HL-60 (cell line): ENCODE measurements at regions not wholly inside any gene's neighbourhood (a gene's known extent, or its start where the extent isn't known, plus 50 kb on each side); places are given as distances from the start of the nearest gene placed in this dataset.
"Not testable (repeated sequence)": the region's sequence is repeated elsewhere in the genome, so short reads cannot be mapped to it uniquely, and the experiment has no call there.

Source experiments
- DNase-seq, 2 experiments: peaks; one replicate each; pipeline ENCODE4 v3.0.0-alpha.2; 2010 to 2020; ENCODE audit warnings: low read depth in 1 of 2, low spot score in 1 of 2
- H3K27ac ChIP-seq: fragments of 250-450 bp; sonication (Bioruptor Pico); replicated peaks from 2 replicates; pipeline ENCODE4 v1.5.1; 2020; ENCODE audit warnings: mild to moderate bottlenecking, moderate library complexity
- H3K27me3 ChIP-seq: fragments of 250-450 bp; sonication (Bioruptor Pico); 2 replicates; pipeline ENCODE4 v1.5.1; 2021; ENCODE audit warnings: mild to moderate bottlenecking, moderate library complexity; ENCODE audit not compliant: insufficient read depth, poor library complexity, severe bottlenecking
- H3K4me3 ChIP-seq: replicated peaks from 2 replicates; pipeline ENCODE4 v1.5.1; 2011; ENCODE audit warnings: mild to moderate bottlenecking, control low read depth, low read length; ENCODE audit not compliant: insufficient read depth
- GABPA ChIP-seq: IDR thresholded peaks from 2 replicates; pipeline ENCODE4 v1.6.1; 2012; ENCODE audit warnings: low read depth
- POLR2AphosphoS5 ChIP-seq: IDR thresholded peaks from 2 replicates; pipeline ENCODE4 v1.6.1; 2012; ENCODE audit warnings: low read depth
- REST ChIP-seq: IDR thresholded peaks from 2 replicates; pipeline ENCODE4 v1.6.1; 2012; ENCODE audit warnings: low read depth; ENCODE audit not compliant: insufficient replicate concordance
- SPI1 ChIP-seq: IDR thresholded peaks from 2 replicates; pipeline ENCODE4 v1.6.1; 2012; ENCODE audit warnings: low read depth, mild to moderate bottlenecking, borderline replicate concordance
- TF ChIP-seq, protein P1 (sequence below): IDR thresholded peaks from one replicate; pipeline ENCODE4 v1.5.1; 2011; ENCODE audit warnings: low read length, control low read depth, inconsistent platforms; ENCODE audit not compliant: insufficient read depth

GRCh38 chr14:66009089-66009488 is 477.1 kb upstream of the CCDC196 start:
- Histone ChIP-seq H3K27ac (no peak overlapping the region), H3K27me3 (no peaks in the 10 kb centered on the region), H3K4me3 (no peak overlapping the region)
- DNase-seq = no peak
- no peak for TF ChIP-seq REST
- no peak for TF ChIP-seq GABPA

DNA sequence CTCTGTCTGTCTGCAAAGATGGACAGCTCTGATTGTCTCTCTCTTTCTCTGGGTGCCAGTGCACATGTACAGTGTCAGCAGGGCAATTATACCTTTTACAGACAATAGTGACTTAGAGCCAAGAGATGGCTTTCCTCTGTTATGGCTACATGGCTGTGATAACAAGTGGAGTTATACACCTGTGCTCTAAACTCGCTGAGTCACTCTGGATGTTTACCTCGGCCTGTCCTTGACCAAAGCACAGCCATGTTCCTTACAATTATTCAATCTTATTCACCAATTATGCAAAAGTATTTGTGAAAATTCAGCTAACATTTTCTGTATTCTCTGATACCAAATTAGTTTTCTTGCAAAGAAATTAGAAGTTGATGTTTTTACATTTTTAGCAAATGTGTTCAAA is 475.5 kb upstream of the CCDC196 start:
- H3K27ac ChIP-seq = no peak overlapping the region
- no peak for DNase-seq
- TF ChIP-seq, protein P1, sequence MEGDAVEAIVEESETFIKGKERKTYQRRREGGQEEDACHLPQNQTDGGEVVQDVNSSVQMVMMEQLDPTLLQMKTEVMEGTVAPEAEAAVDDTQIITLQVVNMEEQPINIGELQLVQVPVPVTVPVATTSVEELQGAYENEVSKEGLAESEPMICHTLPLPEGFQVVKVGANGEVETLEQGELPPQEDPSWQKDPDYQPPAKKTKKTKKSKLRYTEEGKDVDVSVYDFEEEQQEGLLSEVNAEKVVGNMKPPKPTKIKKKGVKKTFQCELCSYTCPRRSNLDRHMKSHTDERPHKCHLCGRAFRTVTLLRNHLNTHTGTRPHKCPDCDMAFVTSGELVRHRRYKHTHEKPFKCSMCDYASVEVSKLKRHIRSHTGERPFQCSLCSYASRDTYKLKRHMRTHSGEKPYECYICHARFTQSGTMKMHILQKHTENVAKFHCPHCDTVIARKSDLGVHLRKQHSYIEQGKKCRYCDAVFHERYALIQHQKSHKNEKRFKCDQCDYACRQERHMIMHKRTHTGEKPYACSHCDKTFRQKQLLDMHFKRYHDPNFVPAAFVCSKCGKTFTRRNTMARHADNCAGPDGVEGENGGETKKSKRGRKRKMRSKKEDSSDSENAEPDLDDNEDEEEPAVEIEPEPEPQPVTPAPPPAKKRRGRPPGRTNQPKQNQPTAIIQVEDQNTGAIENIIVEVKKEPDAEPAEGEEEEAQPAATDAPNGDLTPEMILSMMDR = no peak
- no peak for TF ChIP-seq GABPA
- TF ChIP-seq REST = no peak
- TF ChIP-seq POLR2AphosphoS5 = no peak
- no peak for TF ChIP-seq SPI1
- H3K27me3 ChIP-seq = no peaks in the 10 kb centered on the region
- no peak overlapping the region for H3K4me3 ChIP-seq

GRCh38 chr14:66011855-66012254 is 474.3 kb upstream of the CCDC196 start:
- H3K27ac ChIP-seq = no peak overlapping the region
- TF ChIP-seq, protein P1 = no peak
- no peak for TF ChIP-seq POLR2AphosphoS5
- TF ChIP-seq SPI1 = no peak
- TF ChIP-seq GABPA = no peak
- TF ChIP-seq REST = no peak

GRCh38 chr14:66013607-66014006 is 472.6 kb upstream of the CCDC196 start:
- not testable (repeated sequence) for H3K27me3 ChIP-seq, H3K27ac ChIP-seq, H3K4me3 ChIP-seq, DNase-seq

More at GRCh38 chr14:66011855-66012254, 474.3 kb upstream of the CCDC196 start:
- Histone ChIP-seq H3K4me3 (no peak overlapping the region), H3K27me3 (no peaks in the 10 kb centered on the region)
- DNase-seq = no peak
